H1 (cell line): ENCODE measurements at regions not wholly inside any gene's neighbourhood (a gene's known extent, or its start where the extent isn't known, plus 50 kb on each side); places are given as distances from the start of the nearest gene placed in this dataset.

Experiments used
- CBX5 ChIP-seq: fragments of 300-800, 300-1000 bp; sonication (generic); IDR thresholded peaks from 2 replicates; pipeline ENCODE4 v1.7.1; 2016; ENCODE audit warnings: antibody characterized with exemption, low read length, low read depth
- NRF1 ChIP-seq: IDR thresholded peaks from 2 replicates; pipeline ENCODE4 v1.6.1; 2011; ENCODE audit warnings: mild to moderate bottlenecking, low read depth, low read length, improper control_type of control experiment

DNA sequence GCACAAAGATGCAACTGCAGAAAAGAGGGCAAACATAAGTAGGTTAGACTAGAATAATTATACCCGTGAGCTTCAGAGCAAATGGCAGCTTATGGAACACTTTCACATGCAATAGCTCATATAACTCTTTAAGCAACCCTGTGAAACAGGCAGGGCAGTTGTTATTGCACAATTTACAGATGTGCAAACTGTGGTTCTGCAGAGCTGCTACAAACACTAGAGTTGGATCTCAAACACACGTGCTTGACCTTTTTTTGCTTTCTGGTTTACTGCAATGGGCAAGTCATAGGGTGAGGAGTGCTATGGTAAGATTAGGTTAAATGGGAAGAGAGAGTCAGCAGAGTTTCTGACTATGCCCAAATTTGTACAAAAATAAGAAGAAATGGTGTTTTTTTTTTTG lies 610.8 kb downstream of the GATA3 start (continued):
- no peak for TF ChIP-seq CBX5
- no peak for TF ChIP-seq NRF1
